CD4-positive, alpha-beta T cell treated with Interferon alpha-2 for 1 hour (primary cell): ENCODE measurements at regions not wholly inside any gene's neighbourhood (a gene's known extent, or its start where the extent isn't known, plus 50 kb on each side); places are given as distances from the start of the nearest gene placed in this dataset.

Experiments used
- DNase-seq, 2 donors: peaks; one replicate each; pipeline ENCODE4 v3.0.0-alpha.2; 2020 to 2022

- DNase-seq = no peak
Measured at GRCh38 chr10:105855791-105856190, 1214.7 kb downstream of the SORCS3 start.

- no peak for DNase-seq
Measured at GRCh38 chr10:105844676-105845570, 1203.8 kb downstream of the SORCS3 start.

GRCh38 chr10:105844241-105844640 lies 1203.2 kb downstream of the SORCS3 start:
- no peak for DNase-seq

GRCh38 chr10:105843786-105844185 lies 1202.7 kb downstream of the SORCS3 start:
- DNase-seq = peak in 1 of 2 donors; percentile 9

GRCh38 chr10:105840288-105840770 lies 1199.2 kb downstream of the SORCS3 start:
- no peak for DNase-seq

GRCh38 chr10:105838392-105838791 lies 1197.3 kb downstream of the SORCS3 start:
- DNase-seq = no peak

- peak in 1 of 2 donors; percentile 53 for DNase-seq
Measured at GRCh38 chr10:105837951-105838350, 1196.9 kb downstream of the SORCS3 start.

GRCh38 chr10:105834261-105835059 lies 1193.4 kb downstream of the SORCS3 start:
- DNase-seq = no peak

GRCh38 chr10:105827133-105827532 lies 1186.0 kb downstream of the SORCS3 start:
- no peak for DNase-seq

GRCh38 chr10:105807935-105808587 lies 1167.0 kb downstream of the SORCS3 start:
- DNase-seq = no peak

- DNase-seq = no peak
Measured at GRCh38 chr10:105803206-105803605, 1162.1 kb downstream of the SORCS3 start.

- DNase-seq = no peak
Measured at GRCh38 chr10:105800641-105801040, 1159.6 kb downstream of the SORCS3 start.

GRCh38 chr10:105798328-105798889 lies 1157.3 kb downstream of the SORCS3 start:
- no peak for DNase-seq

- peak in 1 of 2 donors; percentile 20 for DNase-seq
Measured at GRCh38 chr10:105797234-105797890, 1156.3 kb downstream of the SORCS3 start.

GRCh38 chr10:105793071-105793470 lies 1152.0 kb downstream of the SORCS3 start:
- no peak for DNase-seq

GRCh38 chr10:105785721-105786120 lies 1144.6 kb downstream of the SORCS3 start:
- DNase-seq = no peak

GRCh38 chr10:105783936-105784483 lies 1142.9 kb downstream of the SORCS3 start:
- no peak for DNase-seq

- DNase-seq = no peak
Measured at GRCh38 chr10:105774881-105775280, 1133.8 kb downstream of the SORCS3 start.

GRCh38 chr10:105774351-105774750 lies 1133.3 kb downstream of the SORCS3 start:
- DNase-seq = no peak

- no peak for DNase-seq
Measured at GRCh38 chr10:105770524-105771212, 1129.6 kb downstream of the SORCS3 start.
